Body of pancreas (tissue), 4 donors: ENCODE measurements at regions not wholly inside any gene's neighbourhood (a gene's known extent, or its start where the extent isn't known, plus 50 kb on each side); places are given as distances from the start of the nearest gene placed in this dataset.

ENCODE experiments used
- POLR2A ChIP-seq, 3 donors: fragments of 450-650 bp; IDR thresholded peaks; one replicate each; pipeline ENCODE4 v1.6.1; 2016; ENCODE audit warnings: antibody characterized with exemption in 3 of 3, mild to moderate bottlenecking in 2 of 3
- TF ChIP-seq, protein P1 (sequence below), 7 experiments: fragments of 450-650 bp in 4 of 7; fragments of 200-600 bp in 3 of 7; sonication (generic) in 3 of 7; IDR thresholded peaks; one replicate each; pipeline ENCODE4 v1.5.1; 2016 to 2019; ENCODE audit warnings: antibody characterized with exemption in 7 of 7

DNA sequence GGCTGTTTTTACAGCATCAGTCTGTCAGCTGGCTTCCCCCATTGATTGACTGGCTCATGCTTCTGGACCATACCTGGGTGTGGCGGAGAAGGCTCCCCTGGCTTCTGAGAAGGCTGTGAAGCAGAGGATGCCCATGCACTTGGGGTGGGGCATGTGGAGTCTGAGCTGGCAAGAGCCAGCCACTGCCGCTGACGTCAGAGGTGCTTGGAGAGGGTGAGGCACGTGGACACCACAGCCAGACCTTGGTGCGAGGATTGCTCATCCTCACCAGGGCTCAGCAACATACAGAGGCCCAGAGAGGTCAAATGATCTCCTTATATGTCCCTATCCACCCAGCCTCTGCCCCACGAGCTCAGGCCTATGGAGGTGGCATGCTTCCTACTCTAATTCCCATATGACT, 211.2 kb upstream of the PMEPA1 start:
- TF ChIP-seq, protein P1, sequence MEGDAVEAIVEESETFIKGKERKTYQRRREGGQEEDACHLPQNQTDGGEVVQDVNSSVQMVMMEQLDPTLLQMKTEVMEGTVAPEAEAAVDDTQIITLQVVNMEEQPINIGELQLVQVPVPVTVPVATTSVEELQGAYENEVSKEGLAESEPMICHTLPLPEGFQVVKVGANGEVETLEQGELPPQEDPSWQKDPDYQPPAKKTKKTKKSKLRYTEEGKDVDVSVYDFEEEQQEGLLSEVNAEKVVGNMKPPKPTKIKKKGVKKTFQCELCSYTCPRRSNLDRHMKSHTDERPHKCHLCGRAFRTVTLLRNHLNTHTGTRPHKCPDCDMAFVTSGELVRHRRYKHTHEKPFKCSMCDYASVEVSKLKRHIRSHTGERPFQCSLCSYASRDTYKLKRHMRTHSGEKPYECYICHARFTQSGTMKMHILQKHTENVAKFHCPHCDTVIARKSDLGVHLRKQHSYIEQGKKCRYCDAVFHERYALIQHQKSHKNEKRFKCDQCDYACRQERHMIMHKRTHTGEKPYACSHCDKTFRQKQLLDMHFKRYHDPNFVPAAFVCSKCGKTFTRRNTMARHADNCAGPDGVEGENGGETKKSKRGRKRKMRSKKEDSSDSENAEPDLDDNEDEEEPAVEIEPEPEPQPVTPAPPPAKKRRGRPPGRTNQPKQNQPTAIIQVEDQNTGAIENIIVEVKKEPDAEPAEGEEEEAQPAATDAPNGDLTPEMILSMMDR (IDR thresholded peaks at IDR 0.05) = no peak
- TF ChIP-seq POLR2A (IDR thresholded peaks at IDR 0.05) = no peak
